PFSK-1 (cell line): ENCODE measurements at regions not wholly inside any gene's neighbourhood (a gene's known extent, or its start where the extent isn't known, plus 50 kb on each side); places are given as distances from the start of the nearest gene placed in this dataset.

Experiments
- FOXP2 ChIP-seq: optimal IDR thresholded peaks from 2 replicates; pipeline ENCODE3; 2011; ENCODE audit warnings: borderline replicate concordance, control low read depth, inconsistent platforms; ENCODE audit not compliant: insufficient read depth; ENCODE audit errors: extremely low read length, extremely low read depth
- POLR2AphosphoS5 ChIP-seq: IDR thresholded peaks from 2 replicates; pipeline ENCODE4 v1.6.1; 2012; ENCODE audit warnings: low read depth, mild to moderate bottlenecking, control low read depth, low read length, moderate library complexity
- SIN3A ChIP-seq: IDR thresholded peaks from 2 replicates; pipeline ENCODE4 v1.6.1; 2012; ENCODE audit warnings: mild to moderate bottlenecking, low read length, moderate library complexity, borderline replicate concordance; ENCODE audit not compliant: insufficient read depth
- TAF1 ChIP-seq: IDR thresholded peaks from 2 replicates; pipeline ENCODE4 v1.6.1; 2012; ENCODE audit warnings: low read length, control low read depth, borderline replicate concordance; ENCODE audit not compliant: insufficient read depth
- TF ChIP-seq, protein P1 (sequence below), 2 experiments: IDR thresholded peaks; 2 replicates each; pipeline versions ENCODE4 v1.6.1 to v1.8.0; 2011 to 2012; ENCODE audit warnings: low read depth in 2 of 2, low read length in 2 of 2, control low read depth in 1 of 2, inconsistent platforms in 1 of 2, mild to moderate bottlenecking in 1 of 2, moderate library complexity in 1 of 2; ENCODE audit not compliant: insufficient read depth in 1 of 2

DNA sequence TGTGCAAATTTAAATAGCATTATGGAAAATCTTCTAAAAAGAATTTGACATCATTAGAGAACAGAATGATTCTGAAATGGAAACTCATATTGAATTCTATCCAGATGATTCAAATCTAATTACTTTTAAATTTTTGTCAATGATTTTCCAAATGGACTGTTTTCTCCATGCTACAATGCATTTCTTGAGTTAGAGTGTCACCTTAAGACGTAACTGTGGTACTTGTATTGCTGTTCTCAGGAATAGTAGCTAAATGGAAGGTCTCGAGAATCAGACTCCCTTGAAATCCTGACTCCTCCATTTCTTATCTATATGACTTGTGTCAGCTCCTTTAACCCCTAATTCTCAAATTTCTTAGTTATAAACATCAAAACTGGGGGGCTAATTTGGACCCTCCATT lies 102.3 kb downstream of the P2RY1 start:
- TF ChIP-seq TAF1 = no peak
- no peak for TF ChIP-seq POLR2AphosphoS5
- TF ChIP-seq, protein P1, sequence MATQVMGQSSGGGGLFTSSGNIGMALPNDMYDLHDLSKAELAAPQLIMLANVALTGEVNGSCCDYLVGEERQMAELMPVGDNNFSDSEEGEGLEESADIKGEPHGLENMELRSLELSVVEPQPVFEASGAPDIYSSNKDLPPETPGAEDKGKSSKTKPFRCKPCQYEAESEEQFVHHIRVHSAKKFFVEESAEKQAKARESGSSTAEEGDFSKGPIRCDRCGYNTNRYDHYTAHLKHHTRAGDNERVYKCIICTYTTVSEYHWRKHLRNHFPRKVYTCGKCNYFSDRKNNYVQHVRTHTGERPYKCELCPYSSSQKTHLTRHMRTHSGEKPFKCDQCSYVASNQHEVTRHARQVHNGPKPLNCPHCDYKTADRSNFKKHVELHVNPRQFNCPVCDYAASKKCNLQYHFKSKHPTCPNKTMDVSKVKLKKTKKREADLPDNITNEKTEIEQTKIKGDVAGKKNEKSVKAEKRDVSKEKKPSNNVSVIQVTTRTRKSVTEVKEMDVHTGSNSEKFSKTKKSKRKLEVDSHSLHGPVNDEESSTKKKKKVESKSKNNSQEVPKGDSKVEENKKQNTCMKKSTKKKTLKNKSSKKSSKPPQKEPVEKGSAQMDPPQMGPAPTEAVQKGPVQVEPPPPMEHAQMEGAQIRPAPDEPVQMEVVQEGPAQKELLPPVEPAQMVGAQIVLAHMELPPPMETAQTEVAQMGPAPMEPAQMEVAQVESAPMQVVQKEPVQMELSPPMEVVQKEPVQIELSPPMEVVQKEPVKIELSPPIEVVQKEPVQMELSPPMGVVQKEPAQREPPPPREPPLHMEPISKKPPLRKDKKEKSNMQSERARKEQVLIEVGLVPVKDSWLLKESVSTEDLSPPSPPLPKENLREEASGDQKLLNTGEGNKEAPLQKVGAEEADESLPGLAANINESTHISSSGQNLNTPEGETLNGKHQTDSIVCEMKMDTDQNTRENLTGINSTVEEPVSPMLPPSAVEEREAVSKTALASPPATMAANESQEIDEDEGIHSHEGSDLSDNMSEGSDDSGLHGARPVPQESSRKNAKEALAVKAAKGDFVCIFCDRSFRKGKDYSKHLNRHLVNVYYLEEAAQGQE (IDR thresholded peaks at IDR 0.05; ENCODE audit: insufficient read depth in 1 of 2, low read depth in 2 of 2, low read length in 2 of 2) = no peak
- no peak for TF ChIP-seq SIN3A
- no peak for TF ChIP-seq FOXP2
